Smooth muscle cell (in vitro differentiated cells): ENCODE measurements at regions not wholly inside any gene's neighbourhood (a gene's known extent, or its start where the extent isn't known, plus 50 kb on each side); places are given as distances from the start of the nearest gene placed in this dataset.

Experiments used
- DNase-seq: peaks from one replicate; lab custom pipeline; 2025; ENCODE audit not compliant: unreplicated experiment; lab: John Stamatoyannopoulos, UW
- H2AFZ ChIP-seq: fragments of 200-600 bp; sonication (generic); 2 replicates; pipeline ENCODE4 v1.6.0; 2016; ENCODE audit warnings: antibody characterized with exemption, low read depth, mild to moderate bottlenecking
- H3F3A ChIP-seq: fragments of 200-600 bp; sonication (generic); 2 replicates; pipeline ENCODE4 v1.6.0; 2017; ENCODE audit warnings: antibody characterized with exemption, low read depth
- H3K27ac ChIP-seq: fragments of 200-600 bp; sonication (generic); 2 replicates; pipeline ENCODE4 v1.5.1; 2016; ENCODE audit warnings: low read depth, mild to moderate bottlenecking
- H3K27me3 ChIP-seq: fragments of 200-600 bp; sonication (generic); 2 replicates; pipeline ENCODE4 v1.6.1; 2016; ENCODE audit warnings: low read depth, mild to moderate bottlenecking
- H3K36me3 ChIP-seq: fragments of 200-600 bp; sonication (generic); 2 replicates; pipeline ENCODE4 v1.5.1; 2016; ENCODE audit warnings: low read depth
- H3K4me1 ChIP-seq: fragments of 200-600 bp; sonication (generic); 2 replicates; pipeline ENCODE4 v1.5.1; 2016; ENCODE audit warnings: low read depth
- H3K4me2 ChIP-seq: fragments of 200-600 bp; sonication (generic); 2 replicates; pipeline ENCODE4 v1.6.0; 2016; ENCODE audit warnings: mild to moderate bottlenecking
- H3K4me3 ChIP-seq: fragments of 200-600 bp; sonication (generic); 2 replicates; pipeline ENCODE4 v1.5.1; 2016; ENCODE audit warnings: mild to moderate bottlenecking
- H3K79me2 ChIP-seq: fragments of 200-600 bp; sonication (generic); 2 replicates; pipeline ENCODE4 v1.6.0; 2016; ENCODE audit warnings: low read depth, mild to moderate bottlenecking
- H3K9ac ChIP-seq: fragments of 200-600 bp; sonication (generic); 2 replicates; pipeline ENCODE4 v1.6.0; 2016; ENCODE audit warnings: low read depth
- H3K9me3 ChIP-seq: fragments of 200-600 bp; sonication (generic); replicated peaks from 2 replicates; pipeline ENCODE4 v1.5.1; 2016; ENCODE audit warnings: low read depth
- H4K20me1 ChIP-seq: fragments of 200-600 bp; sonication (generic); 2 replicates; pipeline ENCODE4 v1.6.0; 2016; ENCODE audit warnings: low read depth
- WGBS: methylation state at CpG from one replicate; pipeline ENCODE4 v1.1.7; 2016; ENCODE audit warnings: low lambda C conversion rate; 5-methylcytosine and 5-hydroxymethylcytosine counted together
- TF ChIP-seq, protein P1 (sequence below): fragments of 200-600 bp; sonication (generic); IDR thresholded peaks from 2 replicates; pipeline ENCODE4 v1.5.1; 2017; ENCODE audit warnings: borderline replicate concordance, mild to moderate bottlenecking, antibody characterized with exemption; ENCODE audit not compliant: insufficient read depth, poor library complexity, severe bottlenecking

DNA sequence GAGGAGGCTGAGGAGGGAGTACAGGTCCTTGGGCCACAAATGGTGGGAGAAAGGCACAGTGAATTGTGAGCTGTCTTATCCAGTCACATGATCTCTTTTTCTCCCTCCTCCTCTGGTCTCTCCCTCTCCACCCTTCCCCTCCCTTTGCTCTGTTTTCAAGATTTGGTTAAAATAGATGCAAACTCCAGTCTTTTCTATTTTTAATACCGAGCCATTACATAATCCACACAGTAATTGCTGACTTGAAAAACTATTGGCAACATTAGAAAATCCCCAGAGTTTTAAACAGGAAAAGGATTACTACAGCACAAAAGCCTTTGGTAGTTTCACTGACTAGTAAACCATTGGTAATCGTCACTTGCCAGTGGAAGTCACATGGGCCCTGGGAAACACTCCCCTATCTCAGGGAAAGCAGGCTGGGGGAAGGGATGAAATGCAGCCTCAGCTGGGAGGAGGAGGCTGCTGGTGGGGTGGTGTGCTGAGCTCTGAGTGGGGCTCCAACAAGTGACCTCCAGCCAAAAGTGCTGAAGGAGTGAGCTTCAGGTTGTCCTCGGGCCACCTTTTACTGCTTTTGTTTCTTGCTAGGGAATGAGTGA, 57.4 kb upstream of the PCBP1 start:
- peak; percentile 19 for DNase-seq
- 29% methylated on average over 3 of the region's 3 CpGs for WGBS
- Histone ChIP-seq H4K20me1 (no peaks in the 10 kb centered on the region), H3F3A (peaks cover 7% of the 10 kb centered on the region), H3K36me3 (no peaks in the 10 kb centered on the region), H3K4me1 (peaks cover 8% of the 10 kb centered on the region), H3K9ac (no peak overlapping the region), H2AFZ (no peak overlapping the region), H3K4me2 (peak overlapping the region; percentile 75), H3K9me3 (no peaks in the 10 kb centered on the region), H3K79me2 (no peaks in the 10 kb centered on the region), H3K4me3 (no peak overlapping the region), H3K27ac (peak overlapping the region; percentile 62), H3K27me3 (no peaks in the 10 kb centered on the region)
- TF ChIP-seq, protein P1, sequence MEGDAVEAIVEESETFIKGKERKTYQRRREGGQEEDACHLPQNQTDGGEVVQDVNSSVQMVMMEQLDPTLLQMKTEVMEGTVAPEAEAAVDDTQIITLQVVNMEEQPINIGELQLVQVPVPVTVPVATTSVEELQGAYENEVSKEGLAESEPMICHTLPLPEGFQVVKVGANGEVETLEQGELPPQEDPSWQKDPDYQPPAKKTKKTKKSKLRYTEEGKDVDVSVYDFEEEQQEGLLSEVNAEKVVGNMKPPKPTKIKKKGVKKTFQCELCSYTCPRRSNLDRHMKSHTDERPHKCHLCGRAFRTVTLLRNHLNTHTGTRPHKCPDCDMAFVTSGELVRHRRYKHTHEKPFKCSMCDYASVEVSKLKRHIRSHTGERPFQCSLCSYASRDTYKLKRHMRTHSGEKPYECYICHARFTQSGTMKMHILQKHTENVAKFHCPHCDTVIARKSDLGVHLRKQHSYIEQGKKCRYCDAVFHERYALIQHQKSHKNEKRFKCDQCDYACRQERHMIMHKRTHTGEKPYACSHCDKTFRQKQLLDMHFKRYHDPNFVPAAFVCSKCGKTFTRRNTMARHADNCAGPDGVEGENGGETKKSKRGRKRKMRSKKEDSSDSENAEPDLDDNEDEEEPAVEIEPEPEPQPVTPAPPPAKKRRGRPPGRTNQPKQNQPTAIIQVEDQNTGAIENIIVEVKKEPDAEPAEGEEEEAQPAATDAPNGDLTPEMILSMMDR = no peak

DNA sequence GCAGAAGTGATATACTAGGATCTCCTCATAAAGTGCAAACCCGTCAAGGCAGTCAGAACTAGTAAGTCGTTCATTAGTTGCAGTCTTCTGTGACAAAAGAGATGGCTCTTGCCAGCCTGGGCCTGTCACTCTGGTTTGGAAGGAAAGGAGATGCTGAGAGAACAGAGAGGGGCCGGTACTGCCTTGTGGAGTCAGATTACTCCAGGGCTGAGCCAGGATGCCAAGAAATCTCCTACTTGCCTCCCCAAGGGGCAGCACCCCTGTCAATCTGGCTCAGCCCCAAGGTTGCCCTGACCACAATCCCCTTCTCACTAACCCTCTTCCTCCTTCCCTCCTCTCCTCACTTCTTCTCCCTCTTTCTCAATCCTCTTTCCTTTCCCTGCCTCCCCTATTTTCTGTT, 62.9 kb upstream of the ASPRV1 start:
- 61% methylated on average over 3 of the region's 3 CpGs for WGBS
- no peaks in the 10 kb centered on the region for H3F3A ChIP-seq
- TF ChIP-seq, protein P1 = no peak
- H3K9me3 ChIP-seq = no peaks in the 10 kb centered on the region
- H3K4me2 ChIP-seq = no peak overlapping the region
- DNase-seq = no peak
- peaks cover 4% of the 10 kb centered on the region for H3K4me1 ChIP-seq
- no peaks in the 10 kb centered on the region for H4K20me1 ChIP-seq
- H3K4me3 ChIP-seq = no peak overlapping the region
- H3K79me2 ChIP-seq = no peaks in the 10 kb centered on the region
- no peak overlapping the region for H2AFZ ChIP-seq
- H3K27me3 ChIP-seq = no peaks in the 10 kb centered on the region
- no peak overlapping the region for H3K9ac ChIP-seq
- H3K36me3 ChIP-seq = no peaks in the 10 kb centered on the region
- no peak overlapping the region for H3K27ac ChIP-seq

DNA sequence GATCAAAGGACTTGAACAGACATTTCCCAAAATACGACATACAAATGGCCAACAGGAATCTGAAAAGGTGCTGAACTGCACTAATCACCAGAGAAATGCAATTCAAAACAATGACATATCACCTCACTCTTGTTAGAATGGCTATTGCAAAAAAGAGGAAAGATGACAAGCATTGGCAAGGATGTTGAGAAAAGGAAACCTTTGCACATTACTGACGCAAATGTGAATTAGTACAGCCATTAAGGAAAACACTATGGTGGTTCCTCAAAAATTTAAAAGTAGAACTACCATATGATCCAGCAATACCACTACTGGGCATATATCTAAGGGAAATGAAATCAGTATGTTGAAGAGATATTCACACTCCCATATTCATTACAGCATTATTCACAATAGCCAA, 57.7 kb upstream of the ASPRV1 start:
- WGBS = 83% methylated on average over 2 of the region's 2 CpGs
- no peak for DNase-seq
- no peaks in the 10 kb centered on the region for H3K27me3 ChIP-seq
- no peak overlapping the region for H2AFZ ChIP-seq
- no peaks in the 10 kb centered on the region for H3K79me2 ChIP-seq
- H3K4me3 ChIP-seq = no peak overlapping the region
- H3K36me3 ChIP-seq = no peaks in the 10 kb centered on the region
- no peak overlapping the region for H3K27ac ChIP-seq
- TF ChIP-seq, protein P1 = no peak
- no peaks in the 10 kb centered on the region for H3F3A ChIP-seq
- no peak overlapping the region for H3K9ac ChIP-seq
- no peaks in the 10 kb centered on the region for H4K20me1 ChIP-seq
- no peak overlapping the region for H3K4me2 ChIP-seq
- peaks cover 10% of the 10 kb centered on the region for H3K9me3 ChIP-seq
- peaks cover 3% of the 10 kb centered on the region for H3K4me1 ChIP-seq

DNA sequence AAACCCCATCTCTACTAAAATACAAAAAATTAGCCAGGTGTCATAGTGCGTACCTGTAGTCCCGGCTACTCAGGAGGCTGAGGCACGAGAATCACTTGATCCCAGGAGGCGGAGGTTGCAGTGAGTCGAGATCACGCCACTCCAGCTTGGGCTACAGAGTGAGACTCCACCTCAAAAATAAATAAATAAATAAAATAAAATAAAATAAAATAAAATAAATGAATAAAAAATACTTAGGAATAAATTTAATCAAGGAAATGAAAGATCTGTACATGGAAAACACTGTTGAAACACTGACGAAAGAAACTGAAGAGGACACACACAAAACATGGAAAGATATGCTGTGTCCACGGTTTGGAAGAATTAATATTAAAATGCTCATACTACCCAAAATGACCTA, 56.5 kb upstream of the ASPRV1 start:
- Histone ChIP-seq H3K4me1 (no peaks in the 10 kb centered on the region), H3F3A (no peaks in the 10 kb centered on the region), H4K20me1 (no peaks in the 10 kb centered on the region), H3K79me2 (no peaks in the 10 kb centered on the region), H3K4me2 (no peak overlapping the region), H3K9ac (no peak overlapping the region), H3K4me3 (no peak overlapping the region), H3K27ac (no peak overlapping the region), H3K36me3 (no peaks in the 10 kb centered on the region), H2AFZ (no peak overlapping the region), H3K27me3 (no peaks in the 10 kb centered on the region), H3K9me3 (peaks cover 10% of the 10 kb centered on the region)
- WGBS = 91% methylated on average over 8 of the region's 8 CpGs
- TF ChIP-seq, protein P1 = no peak
- DNase-seq = no peak
